Stimulated activated CD4-positive, alpha-beta T cell treated with anti-CD3 and anti-CD28 coated beads, Interleukin-12 subunit alpha, Interleukin-12 subunit beta, amount 100 ng/mL, for 24 hours (primary cell): ENCODE measurements at regions not wholly inside any gene's neighbourhood (a gene's known extent, or its start where the extent isn't known, plus 50 kb on each side); places are given as distances from the start of the nearest gene placed in this dataset.

Experiments
- DNase-seq, 2 experiments: peaks; one replicate each; pipeline ENCODE4 v3.0.0-alpha.2; 2020; ENCODE audit warnings: low read depth in 2 of 2

GRCh38 chr13:39100996-39101738 lies 62.9 kb downstream of the NHLRC3 start:
- DNase-seq: no peak

GRCh38 chr13:39102981-39103490 lies 64.8 kb downstream of the NHLRC3 start:
- DNase-seq: no peak

GRCh38 chr13:39105110-39105509 lies 66.9 kb downstream of the NHLRC3 start:
- no peak for DNase-seq

GRCh38 chr13:39106216-39107005 lies 68.2 kb downstream of the NHLRC3 start:
- DNase-seq: no peak

- no peak for DNase-seq
Observed at GRCh38 chr13:39107561-39107960, 69.3 kb downstream of the NHLRC3 start.

- DNase-seq: no peak
Observed at GRCh38 chr13:39108783-39109182, 70.5 kb downstream of the NHLRC3 start.

- no peak for DNase-seq
Observed at GRCh38 chr13:39110518-39111097, 72.4 kb downstream of the NHLRC3 start.

GRCh38 chr13:39111145-39111544 lies 72.9 kb downstream of the NHLRC3 start:
- no peak for DNase-seq

GRCh38 chr13:39119422-39119821 lies 81.2 kb downstream of the NHLRC3 start:
- no peak for DNase-seq

GRCh38 chr13:39123578-39123977 lies 85.3 kb downstream of the NHLRC3 start:
- no peak for DNase-seq

- DNase-seq: no peak
Observed at GRCh38 chr13:39129213-39129612, 91.0 kb downstream of the NHLRC3 start.

- DNase-seq: no peak
Observed at GRCh38 chr13:39130301-39130700, 92.0 kb downstream of the NHLRC3 start.

GRCh38 chr13:39132286-39133230 lies 94.3 kb downstream of the NHLRC3 start:
- no peak for DNase-seq

- no peak for DNase-seq
Observed at GRCh38 chr13:39133781-39134180, 95.5 kb downstream of the NHLRC3 start.

- DNase-seq: no peak
Observed at GRCh38 chr13:39134574-39134973, 96.3 kb downstream of the NHLRC3 start.

- DNase-seq: no peak
Observed at GRCh38 chr13:39144391-39144790, 106.1 kb downstream of the NHLRC3 start.

GRCh38 chr13:39144941-39145533 lies 106.8 kb downstream of the NHLRC3 start:
- peak in 1 of 2 experiments; percentile 21 for DNase-seq

GRCh38 chr13:39148513-39148961 lies 110.3 kb downstream of the NHLRC3 start:
- no peak for DNase-seq

GRCh38 chr13:39149896-39150295 lies 111.6 kb downstream of the NHLRC3 start:
- no peak for DNase-seq

- DNase-seq: no peak
Observed at GRCh38 chr13:39154041-39154440, 115.8 kb downstream of the NHLRC3 start.

GRCh38 chr13:39159393-39159792 lies 121.1 kb downstream of the NHLRC3 start:
- DNase-seq: no peak
